ENCODE measurements at regions not wholly inside any gene's neighbourhood (a gene's known extent, or its start where the extent isn't known, plus 50 kb on each side); places are given as distances from the start of the nearest gene placed in this dataset.

DNA sequence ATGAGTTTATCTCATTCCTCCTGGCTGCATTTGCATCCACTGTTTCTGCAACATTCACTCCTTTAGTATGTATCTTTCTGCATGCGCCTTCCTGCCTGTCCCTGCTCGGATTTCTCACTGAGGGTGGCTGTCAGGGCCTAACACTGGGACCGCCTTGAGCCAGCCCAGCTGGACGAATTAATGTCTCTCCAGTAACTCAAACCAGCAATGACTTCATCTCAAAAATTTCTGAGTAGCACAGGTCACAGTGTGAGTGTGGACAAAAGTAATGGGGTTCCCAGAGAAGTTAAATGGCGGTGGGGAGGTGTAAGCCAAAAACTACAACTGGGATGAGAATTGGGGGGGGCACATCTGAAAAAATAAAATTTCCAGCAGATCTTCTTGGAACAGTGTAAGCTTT is 444.0 kb upstream of the MGMT start:
- no peak for TF ChIP-seq POLR2A (IDR thresholded peaks at IDR 0.05; ENCODE audit: low read length)
- TF ChIP-seq GATA1 (IDR thresholded peaks at IDR 0.05; ENCODE audit: low read depth, low read length) = no peak

All from erythroblast (primary cell).